22Rv1 (cell line): ENCODE measurements at regions not wholly inside any gene's neighbourhood (a gene's known extent, or its start where the extent isn't known, plus 50 kb on each side); places are given as distances from the start of the nearest gene placed in this dataset.

Experiments used
- CTCF ChIP-seq: fragments of 450-650 bp; IDR thresholded peaks from 2 replicates; pipeline ENCODE4 v1.5.1; 2017; ENCODE audit warnings: mild to moderate bottlenecking
- ZFX ChIP-seq: fragments of 450-650 bp; IDR thresholded peaks from 2 replicates; pipeline ENCODE4 v1.6.1; 2017; ENCODE audit warnings: antibody characterized with exemption, borderline replicate concordance

- TF ChIP-seq CTCF (no peak), ZFX (no peak)
Measured at GRCh38 chr14:86662334-86662733, 1132.4 kb downstream of the FLRT2 start.
